Hepatocyte (in vitro differentiated cells): ENCODE measurements at regions not wholly inside any gene's neighbourhood (a gene's known extent, or its start where the extent isn't known, plus 50 kb on each side); places are given as distances from the start of the nearest gene placed in this dataset.
A peak's percentile ranks its signal among the peaks of the same experiment; 100 is the strongest.

Experiments used
- DNase-seq: peaks from one replicate; pipeline ENCODE4 v3.0.0-alpha.2; 2016; ENCODE audit warnings: low spot score
- H2AFZ ChIP-seq: fragments of 200-600 bp; sonication (generic); 2 replicates; pipeline ENCODE4 v1.6.0; 2016; ENCODE audit warnings: antibody characterized with exemption, mild to moderate bottlenecking
- H3K27ac ChIP-seq: fragments of 200-600 bp; sonication (generic); 2 replicates; pipeline ENCODE4 v1.5.1; 2016; ENCODE audit warnings: mild to moderate bottlenecking
- H3K27me3 ChIP-seq: fragments of 200-600 bp; sonication (generic); 2 replicates; pipeline ENCODE4 v1.6.1; 2016
- H3K36me3 ChIP-seq: fragments of 200-600 bp; sonication (generic); replicated peaks from 2 replicates; pipeline ENCODE4 v1.5.1; 2016; ENCODE audit warnings: low read depth; ENCODE audit not compliant: insufficient read depth
- H3K4me1 ChIP-seq: fragments of 200-600 bp; sonication (generic); 2 replicates; pipeline ENCODE4 v1.5.1; 2016; ENCODE audit warnings: mild to moderate bottlenecking, moderate library complexity; ENCODE audit not compliant: insufficient read depth
- H3K4me2 ChIP-seq: fragments of 200-600 bp; sonication (generic); 2 replicates; pipeline ENCODE4 v1.6.0; 2016
- H3K4me3 ChIP-seq: fragments of 200-600 bp; sonication (generic); 2 replicates; pipeline ENCODE4 v1.5.1; 2016; ENCODE audit warnings: mild to moderate bottlenecking
- H3K79me2 ChIP-seq: fragments of 200-600 bp; sonication (generic); 2 replicates; pipeline ENCODE4 v1.6.0; 2017; ENCODE audit warnings: mild to moderate bottlenecking
- H3K9me2 ChIP-seq: fragments of 200-600 bp; sonication (generic); replicated peaks from 2 replicates; pipeline ENCODE4 v1.6.0; 2017; ENCODE audit warnings: mild to moderate bottlenecking; ENCODE audit not compliant: insufficient read depth
- H3K9me3 ChIP-seq: fragments of 200-600 bp; sonication (generic); 2 replicates; pipeline ENCODE4 v1.5.1; 2016; ENCODE audit warnings: low read depth, mild to moderate bottlenecking
- H4K20me1 ChIP-seq: fragments of 200-600 bp; sonication (generic); 2 replicates; pipeline ENCODE4 v1.6.0; 2016; ENCODE audit warnings: mild to moderate bottlenecking; ENCODE audit not compliant: insufficient read depth, poor library complexity, severe bottlenecking
- CTCF ChIP-seq: fragments of 200-600 bp; sonication (generic); IDR thresholded peaks from 2 replicates; pipeline ENCODE4 v1.5.1; 2016; ENCODE audit warnings: antibody characterized with exemption, mild to moderate bottlenecking; ENCODE audit not compliant: poor library complexity
- EZH2 ChIP-seq: fragments of 200-600 bp; sonication (generic); IDR thresholded peaks from 2 replicates; pipeline ENCODE4 v1.6.1; 2016; ENCODE audit warnings: antibody characterized with exemption, mild to moderate bottlenecking, borderline replicate concordance
- EZH2phosphoT487 ChIP-seq: fragments of 200-600 bp; sonication (generic); IDR thresholded peaks from one replicate; pipeline ENCODE4 v1.6.1; 2018; ENCODE audit warnings: antibody characterized with exemption, mild to moderate bottlenecking, low read depth, moderate library complexity; ENCODE audit not compliant: unreplicated experiment, severe bottlenecking
- WGBS: methylation state at CpG from one replicate; pipeline ENCODE4 v1.1.6; 2016; ENCODE audit warnings: low lambda C conversion rate; ENCODE audit errors: missing lambda C conversion rate; 5-methylcytosine and 5-hydroxymethylcytosine counted together

- no peaks in the 10 kb centered on the region for H3K9me3 ChIP-seq
- H2AFZ ChIP-seq = peak overlapping the region; percentile 90
- peak overlapping the region; percentile 17 for H3K27ac ChIP-seq
- no peak for DNase-seq
- WGBS = 2% methylated on average over 10 of the region's 10 CpGs
- peak overlapping the region; percentile 93 for H3K4me2 ChIP-seq
- TF ChIP-seq CTCF (no peak), EZH2phosphoT487 (no peak)
- H3K9me2 ChIP-seq = no peaks in the 10 kb centered on the region
- no peaks in the 10 kb centered on the region for H3K79me2 ChIP-seq
- H4K20me1 ChIP-seq = no peaks in the 10 kb centered on the region
- H3K4me3 ChIP-seq = peak overlapping the region; percentile 15
- H3K36me3 ChIP-seq = no peaks in the 10 kb centered on the region
- no peaks in the 10 kb centered on the region for H3K4me1 ChIP-seq
- peaks cover 42% of the 10 kb centered on the region for H3K27me3 ChIP-seq
Observed at GRCh38 chr5:77844373-77844622, 68.2 kb upstream of the TBCA start.

- Histone ChIP-seq H4K20me1 (no peaks in the 10 kb centered on the region), H3K27me3 (peaks cover 42% of the 10 kb centered on the region), H3K79me2 (no peaks in the 10 kb centered on the region), H3K36me3 (no peaks in the 10 kb centered on the region), H3K4me3 (peak overlapping the region; percentile 15), H3K27ac (peak overlapping the region; percentile 17), H3K9me2 (no peaks in the 10 kb centered on the region), H2AFZ (peak overlapping the region; percentile 90), H3K4me2 (peak overlapping the region; percentile 93), H3K4me1 (no peaks in the 10 kb centered on the region), H3K9me3 (no peaks in the 10 kb centered on the region)
- TF ChIP-seq EZH2phosphoT487 (no peak), EZH2 (peak; percentile 2), CTCF (no peak)
- 26% methylated on average over 24 of the region's 24 CpGs for WGBS
- DNase-seq = peak; percentile 34
Observed at GRCh38 chr5:77843570-77844372, 67.6 kb upstream of the TBCA start.

GRCh38 chr5:77842243-77842642, 66.1 kb upstream of the TBCA start:
- H3K79me2 ChIP-seq = no peaks in the 10 kb centered on the region
- no peaks in the 10 kb centered on the region for H3K9me2 ChIP-seq
- no peaks in the 10 kb centered on the region for H3K36me3 ChIP-seq
- H3K27me3 ChIP-seq = peaks cover 31% of the 10 kb centered on the region
- H3K4me1 ChIP-seq = no peaks in the 10 kb centered on the region
- H3K4me2 ChIP-seq = no peak overlapping the region
- no peak overlapping the region for H3K4me3 ChIP-seq
- H3K9me3 ChIP-seq = no peaks in the 10 kb centered on the region
- TF ChIP-seq CTCF (no peak), EZH2phosphoT487 (no peak), EZH2 (no peak)
- no peak for DNase-seq
- 78% methylated on average over 2 of the region's 2 CpGs for WGBS
- no peak overlapping the region for H2AFZ ChIP-seq
- H3K27ac ChIP-seq = no peak overlapping the region
- no peaks in the 10 kb centered on the region for H4K20me1 ChIP-seq
